Neural progenitor cell (in vitro differentiated cells): ENCODE measurements at regions not wholly inside any gene's neighbourhood (a gene's known extent, or its start where the extent isn't known, plus 50 kb on each side); places are given as distances from the start of the nearest gene placed in this dataset.

ENCODE experiments used
- DNase-seq: peaks from one replicate; pipeline ENCODE4 v3.0.0-alpha.2; 2016; ENCODE audit warnings: low spot score
- H2AFZ ChIP-seq: fragments of 200-600 bp; sonication (generic); replicated peaks from 2 replicates; pipeline ENCODE4 v1.6.1; 2016; ENCODE audit warnings: antibody characterized with exemption
- H3F3A ChIP-seq: fragments of 200-600 bp; sonication (generic); 2 replicates; pipeline ENCODE4 v1.6.1; 2016; ENCODE audit warnings: antibody characterized with exemption, low read depth
- H3K27ac ChIP-seq: fragments of 200-600 bp; sonication (generic); 2 replicates; pipeline ENCODE4 v1.5.1; 2016; ENCODE audit warnings: mild to moderate bottlenecking
- H3K27me3 ChIP-seq: fragments of 200-600 bp; sonication (generic); 2 replicates; pipeline ENCODE4 v1.6.1; 2016; ENCODE audit warnings: mild to moderate bottlenecking, moderate library complexity
- H3K36me3 ChIP-seq: fragments of 200-600 bp; sonication (generic); 2 replicates; pipeline ENCODE4 v1.5.1; 2016
- H3K4me1 ChIP-seq: fragments of 200-600 bp; sonication (generic); 2 replicates; pipeline ENCODE4 v1.6.1; 2016; ENCODE audit warnings: mixed run types
- H3K4me2 ChIP-seq: fragments of 200-600 bp; sonication (generic); 2 replicates; pipeline ENCODE4 v1.6.1; 2016
- H3K4me3 ChIP-seq: fragments of 200-600 bp; sonication (generic); 2 replicates; pipeline ENCODE4 v1.5.1; 2016
- H3K79me2 ChIP-seq: fragments of 200-600 bp; sonication (generic); 2 replicates; pipeline ENCODE4 v1.6.1; 2016; ENCODE audit warnings: low read depth
- H3K9ac ChIP-seq: fragments of 200-600 bp; sonication (generic); 2 replicates; pipeline ENCODE4 v1.6.1; 2016
- H3K9me3 ChIP-seq: fragments of 200-600 bp; sonication (generic); 2 replicates; pipeline ENCODE4 v1.5.1; 2016; ENCODE audit warnings: low read depth
- H4K20me1 ChIP-seq: fragments of 200-600 bp; sonication (generic); 2 replicates; pipeline ENCODE4 v1.6.1; 2016; ENCODE audit warnings: low read depth
- H3K27ac Mint-ChIP-seq: 3 replicates; pipeline ENCODE4 v1.8.0; 2021; ENCODE audit warnings: mixed read lengths
- H3K27me3 Mint-ChIP-seq: 2 replicates; pipeline ENCODE4 v1.8.0; 2022; ENCODE audit warnings: low read depth, mild to moderate bottlenecking, inconsistent platforms, moderate library complexity, mixed read lengths; ENCODE audit not compliant: insufficient read depth
- H3K36me3 Mint-ChIP-seq: 3 replicates; pipeline ENCODE4 v1.8.0; 2021; ENCODE audit warnings: mixed read lengths
- H3K4me1 Mint-ChIP-seq: 3 replicates; pipeline ENCODE4 v1.8.0; 2021; ENCODE audit warnings: mixed read lengths
- H3K4me3 Mint-ChIP-seq: 3 replicates; pipeline ENCODE4 v1.8.0; 2021; ENCODE audit warnings: mild to moderate bottlenecking, moderate library complexity, mixed read lengths
- H3K9me3 Mint-ChIP-seq: 3 replicates; pipeline ENCODE4 v1.8.0; 2020; ENCODE audit warnings: mixed read lengths
- EZH2 ChIP-seq: fragments of 200-600 bp; sonication (generic); IDR thresholded peaks from 2 replicates; pipeline ENCODE4 v1.6.1; 2017; ENCODE audit warnings: antibody characterized with exemption, mild to moderate bottlenecking, moderate library complexity
- EZH2phosphoT487 ChIP-seq: fragments of 200-600 bp; sonication (generic); IDR thresholded peaks from 2 replicates; pipeline ENCODE4 v1.6.1; 2017; ENCODE audit warnings: antibody characterized with exemption
- TF ChIP-seq, protein P1 (sequence below): fragments of 200-600 bp; sonication (generic); IDR thresholded peaks from 2 replicates; pipeline ENCODE4 v1.5.1; 2017; ENCODE audit warnings: antibody characterized with exemption, mild to moderate bottlenecking

DNA sequence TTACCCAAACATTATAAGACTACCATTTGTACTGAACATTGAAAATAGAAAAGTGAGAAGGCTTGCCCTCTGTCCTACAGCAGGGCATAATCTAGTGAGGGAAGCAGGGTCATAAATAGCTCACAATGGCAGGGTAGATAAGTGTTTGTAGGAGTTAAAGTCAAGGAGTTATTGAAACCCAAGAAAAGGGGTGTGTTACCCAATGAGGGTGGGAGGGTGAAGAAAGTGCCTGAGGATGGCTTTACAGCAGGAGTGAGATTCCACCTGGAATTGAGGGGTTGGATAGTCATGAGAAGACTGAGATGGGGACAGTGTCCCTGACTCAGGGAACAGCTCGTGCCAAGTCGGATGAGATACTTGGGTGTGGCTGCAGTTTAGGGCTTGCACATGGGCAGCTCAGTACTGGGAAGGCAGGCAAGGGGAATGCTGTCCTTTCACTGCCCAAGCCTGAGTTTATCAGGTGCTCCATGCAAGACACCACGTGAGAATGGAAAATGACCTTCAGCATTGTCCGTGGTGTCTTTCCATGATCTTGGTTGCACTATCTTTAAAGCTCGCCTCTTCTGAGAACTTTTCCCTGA, 393.2 kb upstream of the MAF start:
- Histone ChIP-seq H3K27me3 (no peaks in the 10 kb centered on the region), H3K79me2 (no peaks in the 10 kb centered on the region), H3K9me3 (no peaks in the 10 kb centered on the region), H3F3A (no peaks in the 10 kb centered on the region), H3K36me3 (no peaks in the 10 kb centered on the region), H3K27ac (no peak overlapping the region), H4K20me1 (no peaks in the 10 kb centered on the region), H3K4me3 (no peak overlapping the region), H3K4me2 (no peak overlapping the region), H3K9ac (no peak overlapping the region), H3K4me1 (peaks cover 6% of the 10 kb centered on the region), H2AFZ (no peak overlapping the region)
- no peaks in the 10 kb centered on the region for H3K36me3 Mint-ChIP-seq
- TF ChIP-seq, protein P1, sequence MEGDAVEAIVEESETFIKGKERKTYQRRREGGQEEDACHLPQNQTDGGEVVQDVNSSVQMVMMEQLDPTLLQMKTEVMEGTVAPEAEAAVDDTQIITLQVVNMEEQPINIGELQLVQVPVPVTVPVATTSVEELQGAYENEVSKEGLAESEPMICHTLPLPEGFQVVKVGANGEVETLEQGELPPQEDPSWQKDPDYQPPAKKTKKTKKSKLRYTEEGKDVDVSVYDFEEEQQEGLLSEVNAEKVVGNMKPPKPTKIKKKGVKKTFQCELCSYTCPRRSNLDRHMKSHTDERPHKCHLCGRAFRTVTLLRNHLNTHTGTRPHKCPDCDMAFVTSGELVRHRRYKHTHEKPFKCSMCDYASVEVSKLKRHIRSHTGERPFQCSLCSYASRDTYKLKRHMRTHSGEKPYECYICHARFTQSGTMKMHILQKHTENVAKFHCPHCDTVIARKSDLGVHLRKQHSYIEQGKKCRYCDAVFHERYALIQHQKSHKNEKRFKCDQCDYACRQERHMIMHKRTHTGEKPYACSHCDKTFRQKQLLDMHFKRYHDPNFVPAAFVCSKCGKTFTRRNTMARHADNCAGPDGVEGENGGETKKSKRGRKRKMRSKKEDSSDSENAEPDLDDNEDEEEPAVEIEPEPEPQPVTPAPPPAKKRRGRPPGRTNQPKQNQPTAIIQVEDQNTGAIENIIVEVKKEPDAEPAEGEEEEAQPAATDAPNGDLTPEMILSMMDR: no peak
- no peak for TF ChIP-seq EZH2
- TF ChIP-seq EZH2phosphoT487: no peak
- peaks cover 3% of the 10 kb centered on the region for H3K9me3 Mint-ChIP-seq
- no peak overlapping the region for H3K27ac Mint-ChIP-seq
- peaks cover 5% of the 10 kb centered on the region for H3K27me3 Mint-ChIP-seq
- DNase-seq: no peak
- no peaks in the 10 kb centered on the region for H3K4me1 Mint-ChIP-seq
- H3K4me3 Mint-ChIP-seq: no peak overlapping the region

DNA sequence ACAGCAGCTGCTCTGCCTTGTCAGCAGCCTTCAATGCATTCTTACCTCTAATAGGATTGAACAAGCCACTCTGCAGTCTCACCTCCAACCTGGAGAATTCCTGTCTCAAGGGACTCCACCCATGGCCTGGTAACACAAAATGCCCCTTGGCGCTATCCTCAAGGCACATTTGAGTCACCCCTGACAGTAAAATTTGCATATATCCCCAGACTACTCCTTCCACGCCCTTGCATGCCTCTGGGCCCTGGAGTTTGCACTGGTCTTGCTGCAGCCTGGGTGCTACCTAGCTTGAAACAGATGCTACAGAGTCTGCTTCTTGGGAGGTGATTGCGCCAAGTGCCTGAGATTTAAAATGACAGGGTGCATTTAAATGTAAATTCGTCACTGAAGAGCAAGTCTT, 391.4 kb upstream of the MAF start:
- Mint-ChIP-seq H3K9me3 (peaks cover 3% of the 10 kb centered on the region), H3K27ac (no peak overlapping the region), H3K27me3 (no peaks in the 10 kb centered on the region), H3K4me3 (no peak overlapping the region), H3K4me1 (peaks cover 4% of the 10 kb centered on the region), H3K36me3 (no peaks in the 10 kb centered on the region)
- no peak overlapping the region for H3K4me3 ChIP-seq
- H2AFZ ChIP-seq: no peak overlapping the region
- no peaks in the 10 kb centered on the region for H3K9me3 ChIP-seq
- no peak overlapping the region for H3K9ac ChIP-seq
- DNase-seq: no peak
- H3K27me3 ChIP-seq: no peaks in the 10 kb centered on the region
- no peaks in the 10 kb centered on the region for H3K36me3 ChIP-seq
- H3F3A ChIP-seq: no peaks in the 10 kb centered on the region
- H3K79me2 ChIP-seq: no peaks in the 10 kb centered on the region
- H3K4me1 ChIP-seq: peaks cover 6% of the 10 kb centered on the region
- no peak for TF ChIP-seq EZH2
- TF ChIP-seq EZH2phosphoT487: no peak
- TF ChIP-seq, protein P1: no peak
- no peak overlapping the region for H3K4me2 ChIP-seq
- H4K20me1 ChIP-seq: no peaks in the 10 kb centered on the region
- H3K27ac ChIP-seq: no peak overlapping the region

DNA sequence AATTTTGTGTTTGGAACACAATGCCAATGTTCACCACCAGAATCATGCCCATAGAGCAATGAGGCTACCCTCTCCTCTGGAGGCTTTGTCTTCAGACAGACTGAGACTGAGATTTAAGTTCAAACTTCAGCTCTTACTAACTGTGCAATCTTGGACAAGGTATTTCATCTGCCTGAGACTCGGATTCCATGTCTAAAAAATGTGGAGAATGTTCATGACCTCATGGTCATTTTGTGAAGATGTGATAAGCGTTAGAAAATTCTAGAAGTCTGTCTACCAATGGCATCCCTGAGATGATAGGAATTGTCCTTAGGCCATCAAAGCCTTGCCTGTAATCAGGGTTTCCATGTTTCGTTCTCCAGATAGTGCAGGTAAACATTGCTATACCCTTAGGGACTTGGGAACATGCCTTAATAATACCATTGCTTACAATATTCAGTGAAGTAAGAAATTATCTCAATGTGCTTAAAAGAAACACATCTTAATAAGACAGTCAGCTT, 388.2 kb upstream of the MAF start:
- Histone ChIP-seq H3K4me2 (no peak overlapping the region), H3K79me2 (no peaks in the 10 kb centered on the region), H3K36me3 (no peaks in the 10 kb centered on the region), H3K9ac (no peak overlapping the region), H3K9me3 (no peaks in the 10 kb centered on the region), H3K4me3 (no peak overlapping the region), H3K27ac (no peak overlapping the region), H3K27me3 (no peaks in the 10 kb centered on the region), H3F3A (no peaks in the 10 kb centered on the region), H4K20me1 (no peaks in the 10 kb centered on the region), H2AFZ (no peak overlapping the region), H3K4me1 (no peaks in the 10 kb centered on the region)
- Mint-ChIP-seq H3K36me3 (no peaks in the 10 kb centered on the region), H3K9me3 (peaks cover 3% of the 10 kb centered on the region), H3K27me3 (no peaks in the 10 kb centered on the region), H3K27ac (no peak overlapping the region), H3K4me1 (peaks cover 4% of the 10 kb centered on the region), H3K4me3 (no peak overlapping the region)
- DNase-seq: no peak
- no peak for TF ChIP-seq EZH2
- TF ChIP-seq, protein P1: no peak
- TF ChIP-seq EZH2phosphoT487: no peak
